ENCODE measurements at regions not wholly inside any gene's neighbourhood (a gene's known extent, or its start where the extent isn't known, plus 50 kb on each side); places are given as distances from the start of the nearest gene placed in this dataset.

- no peak for DNase-seq (ENCODE audit: low read depth in 2 of 2)
- Histone ChIP-seq H3K9me3 (ENCODE audit: control insufficient read depth, insufficient read depth, low read depth, low read length) (no peaks in the 10 kb centered on the region), H3K4me1 (ENCODE audit: control insufficient read depth, extremely low read depth, insufficient read depth, low read length) (no peaks in the 10 kb centered on the region), H3K9ac (ENCODE audit: insufficient read depth, low read length) (no peak overlapping the region), H2AFZ (ENCODE audit: low read length) (no peak overlapping the region), H3K4me2 (ENCODE audit: extremely low read depth, insufficient read depth, low read length) (no peak overlapping the region), H3K27me3 (ENCODE audit: control insufficient read depth, insufficient read depth, low read length) (no peaks in the 10 kb centered on the region), H4K20me1 (ENCODE audit: control insufficient read depth, extremely low read depth, insufficient read depth, low read length) (no peaks in the 10 kb centered on the region), H3K79me2 (ENCODE audit: control insufficient read depth, insufficient read depth, low read length) (no peaks in the 10 kb centered on the region), H3K36me3 (ENCODE audit: control insufficient read depth, insufficient read depth, low read length) (no peaks in the 10 kb centered on the region), H3K4me3 (replicated peaks in 1 of 4; ENCODE audit: control extremely low read depth in 1 of 4, insufficient read depth in 1 of 4, low read depth in 3 of 4, low read length in 4 of 4) (no peak overlapping the region), H3K27ac (ENCODE audit: insufficient read depth, low read length) (no peak overlapping the region)
- TF ChIP-seq EZH2 (IDR thresholded peaks at IDR 0.05; ENCODE audit: low read length, missing control alignments) (no peak), CTCF (conservative IDR thresholded peaks at IDR 0.05 in 1 of 2, IDR thresholded peaks at IDR 0.05 in 1 of 2; ENCODE audit: low read depth in 1 of 2, low read length in 2 of 2) (no peak)
Observed at GRCh38 chr5:60077292-60077691, 183.8 kb upstream of the PDE4D start.

- Histone ChIP-seq H2AFZ (ENCODE audit: low read length) (no peak overlapping the region), H3K27ac (ENCODE audit: insufficient read depth, low read length) (no peak overlapping the region), H3K4me2 (ENCODE audit: extremely low read depth, insufficient read depth, low read length) (no peak overlapping the region), H3K4me1 (ENCODE audit: control insufficient read depth, extremely low read depth, insufficient read depth, low read length) (no peaks in the 10 kb centered on the region), H3K9me3 (ENCODE audit: control insufficient read depth, insufficient read depth, low read depth, low read length) (no peaks in the 10 kb centered on the region), H3K36me3 (ENCODE audit: control insufficient read depth, insufficient read depth, low read length) (no peaks in the 10 kb centered on the region), H3K9ac (ENCODE audit: insufficient read depth, low read length) (no peak overlapping the region), H4K20me1 (ENCODE audit: control insufficient read depth, extremely low read depth, insufficient read depth, low read length) (no peaks in the 10 kb centered on the region), H3K4me3 (replicated peaks in 1 of 4; ENCODE audit: control extremely low read depth in 1 of 4, insufficient read depth in 1 of 4, low read depth in 3 of 4, low read length in 4 of 4) (no peak overlapping the region), H3K79me2 (ENCODE audit: control insufficient read depth, insufficient read depth, low read length) (no peaks in the 10 kb centered on the region), H3K27me3 (ENCODE audit: control insufficient read depth, insufficient read depth, low read length) (no peaks in the 10 kb centered on the region)
- DNase-seq (ENCODE audit: low read depth in 2 of 2) = no peak
- no peak for TF ChIP-seq EZH2 (IDR thresholded peaks at IDR 0.05; ENCODE audit: low read length, missing control alignments)
- TF ChIP-seq CTCF (conservative IDR thresholded peaks at IDR 0.05 in 1 of 2, IDR thresholded peaks at IDR 0.05 in 1 of 2; ENCODE audit: low read depth in 1 of 2, low read length in 2 of 2) = no peak
Observed at GRCh38 chr5:60076746-60077145, 183.2 kb upstream of the PDE4D start.

GRCh38 chr5:60066502-60066901 is 173.0 kb upstream of the PDE4D start:
- H3K4me3 ChIP-seq (replicated peaks in 1 of 4; ENCODE audit: control extremely low read depth in 1 of 4, insufficient read depth in 1 of 4, low read depth in 3 of 4, low read length in 4 of 4) = no peak overlapping the region
- H4K20me1 ChIP-seq (ENCODE audit: control insufficient read depth, extremely low read depth, insufficient read depth, low read length) = no peaks in the 10 kb centered on the region
- H3K27ac ChIP-seq (ENCODE audit: insufficient read depth, low read length) = no peak overlapping the region
- no peaks in the 10 kb centered on the region for H3K9me3 ChIP-seq (ENCODE audit: control insufficient read depth, insufficient read depth, low read depth, low read length)
- no peaks in the 10 kb centered on the region for H3K4me1 ChIP-seq (ENCODE audit: control insufficient read depth, extremely low read depth, insufficient read depth, low read length)
- no peaks in the 10 kb centered on the region for H3K36me3 ChIP-seq (ENCODE audit: control insufficient read depth, insufficient read depth, low read length)
- H2AFZ ChIP-seq (ENCODE audit: low read length) = no peak overlapping the region
- DNase-seq (ENCODE audit: low read depth in 2 of 2) = peak; percentile 1 to 81
- TF ChIP-seq CTCF (conservative IDR thresholded peaks at IDR 0.05 in 1 of 2, IDR thresholded peaks at IDR 0.05 in 1 of 2; ENCODE audit: low read depth in 1 of 2, low read length in 2 of 2) = no peak
- no peak for TF ChIP-seq EZH2 (IDR thresholded peaks at IDR 0.05; ENCODE audit: low read length, missing control alignments)
- H3K27me3 ChIP-seq (ENCODE audit: control insufficient read depth, insufficient read depth, low read length) = no peaks in the 10 kb centered on the region
- H3K9ac ChIP-seq (ENCODE audit: insufficient read depth, low read length) = no peak overlapping the region
- no peaks in the 10 kb centered on the region for H3K79me2 ChIP-seq (ENCODE audit: control insufficient read depth, insufficient read depth, low read length)
- no peak overlapping the region for H3K4me2 ChIP-seq (ENCODE audit: extremely low read depth, insufficient read depth, low read length)
